ENCODE measurements at regions not wholly inside any gene's neighbourhood (a gene's known extent, or its start where the extent isn't known, plus 50 kb on each side); places are given as distances from the start of the nearest gene placed in this dataset.

- TF ChIP-seq, protein P1, sequence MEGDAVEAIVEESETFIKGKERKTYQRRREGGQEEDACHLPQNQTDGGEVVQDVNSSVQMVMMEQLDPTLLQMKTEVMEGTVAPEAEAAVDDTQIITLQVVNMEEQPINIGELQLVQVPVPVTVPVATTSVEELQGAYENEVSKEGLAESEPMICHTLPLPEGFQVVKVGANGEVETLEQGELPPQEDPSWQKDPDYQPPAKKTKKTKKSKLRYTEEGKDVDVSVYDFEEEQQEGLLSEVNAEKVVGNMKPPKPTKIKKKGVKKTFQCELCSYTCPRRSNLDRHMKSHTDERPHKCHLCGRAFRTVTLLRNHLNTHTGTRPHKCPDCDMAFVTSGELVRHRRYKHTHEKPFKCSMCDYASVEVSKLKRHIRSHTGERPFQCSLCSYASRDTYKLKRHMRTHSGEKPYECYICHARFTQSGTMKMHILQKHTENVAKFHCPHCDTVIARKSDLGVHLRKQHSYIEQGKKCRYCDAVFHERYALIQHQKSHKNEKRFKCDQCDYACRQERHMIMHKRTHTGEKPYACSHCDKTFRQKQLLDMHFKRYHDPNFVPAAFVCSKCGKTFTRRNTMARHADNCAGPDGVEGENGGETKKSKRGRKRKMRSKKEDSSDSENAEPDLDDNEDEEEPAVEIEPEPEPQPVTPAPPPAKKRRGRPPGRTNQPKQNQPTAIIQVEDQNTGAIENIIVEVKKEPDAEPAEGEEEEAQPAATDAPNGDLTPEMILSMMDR (IDR thresholded peaks at IDR 0.05), result no peak
- TF ChIP-seq POLR2A (IDR thresholded peaks at IDR 0.05) (no peak), POLR2AphosphoS5 (IDR thresholded peaks at IDR 0.05) (no peak)
Measured at GRCh38 chrY:19053806-19054205, 280.3 kb upstream of the HSFY2 start.
